ENCODE measurements at regions not wholly inside any gene's neighbourhood (a gene's known extent, or its start where the extent isn't known, plus 50 kb on each side); places are given as distances from the start of the nearest gene placed in this dataset.
A peak's percentile ranks its signal among the peaks of the same experiment; 100 is the strongest.

DNA sequence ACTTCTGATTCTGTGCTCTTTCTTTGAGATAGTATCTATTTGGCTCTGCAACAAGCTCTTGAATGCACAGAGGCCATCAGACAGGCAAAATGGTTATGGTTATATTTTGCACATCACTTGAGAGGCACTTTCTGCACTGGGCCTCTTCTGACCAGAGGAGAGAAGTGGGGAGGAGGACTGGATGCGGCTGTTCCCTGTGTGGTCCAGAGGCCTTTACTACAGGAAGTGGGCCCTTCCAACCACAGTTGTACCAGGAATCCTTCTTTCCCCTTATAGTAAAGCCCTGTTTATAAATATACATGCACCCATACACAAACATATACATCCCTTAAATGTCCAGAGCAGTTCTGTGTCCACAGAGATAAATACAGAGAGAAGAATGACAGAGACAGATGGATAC, 182.7 kb upstream of the HHIP start:
- Mint-ChIP-seq H3K4me3 (no peak overlapping the region), H3K27ac (no peak overlapping the region), H3K27me3 (ENCODE audit: low read depth) (peaks cover 9% of the 10 kb centered on the region), H3K9me3 (peaks cover 2 to 3% of the 10 kb centered on the region in 2 donors), H3K36me3 (ENCODE audit: insufficient read depth in 2 of 2) (no peaks in the 10 kb centered on the region), H3K4me1 (ENCODE audit: low read depth) (no peaks in the 10 kb centered on the region)
- DNase-seq (no peak), ATAC-seq (replicated peaks in 1 of 2) (no peak)

- H3K4me3 Mint-ChIP-seq, result no peak overlapping the region
- ATAC-seq (replicated peaks in 1 of 2), result no peak
- H3K36me3 Mint-ChIP-seq (ENCODE audit: insufficient read depth in 2 of 2), result no peaks in the 10 kb centered on the region
Measured at GRCh38 chr4:144463896-144464295, 182.1 kb upstream of the HHIP start.

DNA sequence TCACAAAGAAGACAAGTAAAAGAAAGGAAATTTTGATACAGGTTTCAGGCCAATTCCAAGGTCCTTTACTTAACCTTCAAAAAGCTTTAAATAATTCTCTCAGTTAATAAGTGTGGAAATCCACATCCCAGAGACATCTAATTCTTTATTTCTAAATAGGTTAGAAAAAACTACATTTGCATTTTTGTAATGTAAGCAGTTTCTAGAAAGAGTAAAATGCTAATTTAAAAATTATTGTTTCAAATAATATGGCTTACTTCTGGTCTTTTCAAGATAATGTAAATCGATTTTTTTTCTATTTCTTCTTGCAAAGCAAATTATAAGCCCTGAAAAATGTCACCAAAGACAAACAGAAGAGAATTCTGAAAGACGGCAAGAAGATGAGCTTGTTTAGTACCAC, 180.4 kb upstream of the HHIP start:
- no peak overlapping the region for H3K4me3 Mint-ChIP-seq
- no peak for DNase-seq
- no peaks in the 10 kb centered on the region for H3K27me3 Mint-ChIP-seq (ENCODE audit: low read depth)
- ATAC-seq (replicated peaks in 1 of 2), result no peak
- no peaks in the 10 kb centered on the region for H3K36me3 Mint-ChIP-seq (ENCODE audit: insufficient read depth in 2 of 2)
- H3K9me3 Mint-ChIP-seq, result peaks cover 1 to 2% of the 10 kb centered on the region in 2 donors
- H3K4me1 Mint-ChIP-seq (ENCODE audit: low read depth), result no peaks in the 10 kb centered on the region
- H3K27ac Mint-ChIP-seq, result no peak overlapping the region

More at GRCh38 chr4:144463896-144464295, 182.1 kb upstream of the HHIP start:
- Mint-ChIP-seq H3K4me1 (ENCODE audit: low read depth) (no peaks in the 10 kb centered on the region), H3K9me3 (peaks cover 1 to 2% of the 10 kb centered on the region in 2 donors), H3K27me3 (ENCODE audit: low read depth) (peaks cover 2% of the 10 kb centered on the region), H3K27ac (no peak overlapping the region)
- DNase-seq, result no peak

DNA sequence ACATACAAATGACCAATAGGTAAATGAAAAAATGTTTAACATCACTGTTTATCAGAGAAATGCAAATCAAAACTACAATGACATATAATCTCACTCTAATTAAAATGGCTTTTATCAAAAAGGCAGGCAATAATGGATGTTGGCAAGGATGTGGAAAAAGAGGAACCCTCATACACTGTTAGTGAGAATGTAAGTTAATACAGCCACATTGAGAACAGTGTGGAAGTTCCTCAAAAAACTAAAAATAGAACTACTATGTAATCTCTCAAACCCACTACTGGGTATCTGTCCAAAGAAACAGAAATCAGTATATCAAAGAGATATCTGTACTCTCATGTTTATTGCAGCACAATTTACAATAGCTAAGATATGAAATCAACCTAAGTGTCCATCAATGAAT, 165.9 kb upstream of the HHIP start:
- H3K9me3 Mint-ChIP-seq, result peaks cover 8 to 9% of the 10 kb centered on the region in 2 donors
- H3K27me3 Mint-ChIP-seq (ENCODE audit: low read depth), result no peaks in the 10 kb centered on the region
- ATAC-seq (replicated peaks in 1 of 2), result no peak
- no peak for DNase-seq
- no peaks in the 10 kb centered on the region for H3K4me1 Mint-ChIP-seq (ENCODE audit: low read depth)
- H3K27ac Mint-ChIP-seq, result no peak overlapping the region
- no peak overlapping the region for H3K4me3 Mint-ChIP-seq
- peaks cover 2 to 5% of the 10 kb centered on the region in 2 donors for H3K36me3 Mint-ChIP-seq (ENCODE audit: insufficient read depth in 2 of 2)

GRCh38 chr4:144489831-144490230, 156.1 kb upstream of the HHIP start:
- H3K9me3 Mint-ChIP-seq, result peaks cover 2 to 9% of the 10 kb centered on the region in 2 donors
- no peaks in the 10 kb centered on the region for H3K4me1 Mint-ChIP-seq (ENCODE audit: low read depth)
- no peak for DNase-seq
- no peaks in the 10 kb centered on the region for H3K27me3 Mint-ChIP-seq (ENCODE audit: low read depth)
- H3K4me3 Mint-ChIP-seq, result no peak overlapping the region
- no peaks in the 10 kb centered on the region for H3K36me3 Mint-ChIP-seq (ENCODE audit: insufficient read depth in 2 of 2)
- H3K27ac Mint-ChIP-seq, result no peak overlapping the region
- no peak for ATAC-seq (replicated peaks in 1 of 2)

DNA sequence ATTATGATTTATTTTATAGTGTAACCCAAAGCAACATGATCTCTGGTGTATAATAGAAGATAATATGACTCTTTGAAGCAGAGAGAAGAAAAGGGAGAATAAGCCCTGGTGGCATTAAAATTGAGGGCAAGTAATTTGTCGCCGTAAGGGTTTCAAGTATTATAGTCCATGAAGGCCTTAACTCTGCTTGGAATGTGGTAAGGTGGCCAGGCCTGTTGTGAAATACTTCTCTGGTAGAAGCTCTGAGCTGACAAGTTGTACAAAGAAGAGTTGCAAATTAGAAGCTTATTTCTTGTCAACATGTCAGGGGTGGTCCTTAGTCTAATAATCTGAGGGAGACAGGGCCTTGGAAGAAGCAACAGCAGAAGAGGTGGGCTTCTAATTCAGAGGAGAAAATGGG, 151.7 kb upstream of the HHIP start:
- Mint-ChIP-seq H3K27me3 (ENCODE audit: low read depth) (peaks cover 8% of the 10 kb centered on the region), H3K4me3 (no peak overlapping the region), H3K27ac (no peak overlapping the region), H3K9me3 (peaks cover 0 to 2% of the 10 kb centered on the region in 2 donors), H3K36me3 (ENCODE audit: insufficient read depth in 2 of 2) (no peaks in the 10 kb centered on the region), H3K4me1 (ENCODE audit: low read depth) (peaks cover 13% of the 10 kb centered on the region)
- no peak for DNase-seq
- no peak for ATAC-seq (replicated peaks in 1 of 2)

GRCh38 chr4:144495944-144496343, 150.0 kb upstream of the HHIP start:
- Mint-ChIP-seq H3K36me3 (ENCODE audit: insufficient read depth in 2 of 2) (no peaks in the 10 kb centered on the region), H3K27me3 (ENCODE audit: low read depth) (peaks cover 8% of the 10 kb centered on the region), H3K4me1 (ENCODE audit: low read depth) (peaks cover 24% of the 10 kb centered on the region), H3K9me3 (no peaks in the 10 kb centered on the region), H3K27ac (no peak overlapping the region), H3K4me3 (no peak overlapping the region)
- DNase-seq (no peak), ATAC-seq (replicated peaks in 1 of 2) (peak; percentile 53 to 60)

DNA sequence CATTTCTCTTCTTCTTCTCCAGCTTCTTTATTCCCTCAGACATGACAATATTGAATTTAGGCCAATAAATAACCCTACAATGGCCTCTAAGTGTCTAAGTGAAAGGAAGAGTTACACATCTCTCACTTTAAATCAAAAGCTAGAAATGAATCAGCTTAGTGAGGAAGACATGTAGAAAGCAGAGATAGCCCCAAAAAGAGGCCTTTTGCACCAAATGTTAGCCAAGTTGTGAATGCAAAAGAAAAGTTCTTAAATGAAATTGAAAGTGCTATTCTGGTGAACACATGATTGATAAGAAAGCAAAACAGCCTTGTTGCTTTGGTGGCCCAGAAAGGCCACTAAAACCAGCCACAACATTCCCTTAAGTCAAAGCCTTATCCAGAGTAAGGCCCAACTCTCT, 146.2 kb upstream of the HHIP start:
- ATAC-seq (replicated peaks in 1 of 2) (peak; percentile 47 to 80), DNase-seq (no peak)
- H3K36me3 Mint-ChIP-seq (ENCODE audit: insufficient read depth in 2 of 2), result no peaks in the 10 kb centered on the region
- H3K27ac Mint-ChIP-seq, result no peak overlapping the region
- H3K9me3 Mint-ChIP-seq, result peaks cover 0 to 1% of the 10 kb centered on the region in 2 donors
- no peak overlapping the region for H3K4me3 Mint-ChIP-seq
- H3K4me1 Mint-ChIP-seq (ENCODE audit: low read depth), result peaks cover 28% of the 10 kb centered on the region
- H3K27me3 Mint-ChIP-seq (ENCODE audit: low read depth), result peaks cover 8% of the 10 kb centered on the region

GRCh38 chr4:144501231-144501780, 144.7 kb upstream of the HHIP start:
- H3K36me3 Mint-ChIP-seq (ENCODE audit: insufficient read depth in 2 of 2), result no peaks in the 10 kb centered on the region
- no peak for ATAC-seq (replicated peaks in 1 of 2)
- H3K27me3 Mint-ChIP-seq (ENCODE audit: low read depth), result peaks cover under 1% of the 10 kb centered on the region
- peaks cover 18% of the 10 kb centered on the region for H3K4me1 Mint-ChIP-seq (ENCODE audit: low read depth)
- no peak overlapping the region for H3K4me3 Mint-ChIP-seq
- peaks cover 0 to 2% of the 10 kb centered on the region in 2 donors for H3K9me3 Mint-ChIP-seq
- DNase-seq, result no peak
- H3K27ac Mint-ChIP-seq, result no peak overlapping the region

DNA sequence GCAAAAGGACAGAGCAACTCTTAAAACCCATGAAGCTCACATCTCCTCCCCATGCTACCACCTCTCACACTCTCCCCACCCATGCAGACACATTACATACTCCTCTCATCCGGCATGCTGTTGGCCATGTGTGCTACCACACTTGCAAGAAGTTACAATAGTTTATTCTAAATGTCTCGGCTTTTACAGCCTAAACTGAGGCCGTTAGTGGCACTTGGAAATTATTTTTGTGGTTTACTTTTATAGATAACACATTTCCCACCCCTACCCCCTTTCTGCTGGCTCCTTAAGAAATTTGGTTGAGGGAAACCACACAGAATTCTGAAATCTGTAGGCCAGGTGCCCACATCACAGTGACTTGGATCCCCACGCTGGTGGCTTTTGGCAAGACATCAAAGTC, 141.1 kb upstream of the HHIP start:
- DNase-seq (no peak), ATAC-seq (replicated peaks in 1 of 2) (no peak)
- H3K4me1 Mint-ChIP-seq (ENCODE audit: low read depth), result peaks cover 10% of the 10 kb centered on the region
- H3K9me3 Mint-ChIP-seq, result peaks cover 0 to 3% of the 10 kb centered on the region in 2 donors
- H3K27ac Mint-ChIP-seq, result no peak overlapping the region
- no peak overlapping the region for H3K4me3 Mint-ChIP-seq
- no peaks in the 10 kb centered on the region for H3K36me3 Mint-ChIP-seq (ENCODE audit: insufficient read depth in 2 of 2)
- peaks cover 7% of the 10 kb centered on the region for H3K27me3 Mint-ChIP-seq (ENCODE audit: low read depth)

DNA sequence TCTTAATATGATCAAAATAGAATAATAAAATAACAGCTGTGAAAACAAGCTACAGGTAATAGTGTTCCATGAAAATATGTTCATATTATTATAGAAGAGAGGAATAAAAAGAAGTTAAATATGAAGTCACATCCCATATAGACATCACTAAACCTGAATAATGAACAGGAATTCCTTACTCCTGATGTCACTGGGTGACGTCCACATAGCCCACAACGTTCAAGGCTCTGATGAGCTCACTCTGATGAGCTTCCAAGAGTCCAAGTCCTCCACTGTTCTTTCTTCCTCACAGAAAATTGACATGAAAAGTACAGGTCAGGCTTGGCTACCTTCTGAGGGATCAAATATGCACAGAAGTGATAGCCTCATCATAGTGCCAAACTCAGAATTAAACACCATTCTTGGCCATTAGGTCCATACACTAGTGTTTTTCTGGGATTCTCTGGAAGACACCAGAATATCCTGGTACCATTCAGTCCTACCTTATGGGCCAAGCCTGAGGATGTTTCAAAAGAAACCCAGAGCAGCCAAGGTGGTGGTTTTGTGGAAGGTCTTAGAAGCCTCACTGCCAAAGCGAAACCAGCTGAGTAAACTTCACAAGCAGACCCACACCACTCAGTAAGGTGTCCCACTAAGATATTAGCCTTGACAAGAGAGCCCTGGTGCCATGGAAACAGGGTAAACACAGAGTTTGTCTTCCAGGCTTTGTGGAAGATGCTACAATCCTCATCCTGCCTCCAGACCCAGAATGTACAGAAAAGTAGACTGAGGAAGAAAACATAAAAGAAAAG, 138.4 kb upstream of the HHIP start:
- Mint-ChIP-seq H3K27ac (no peak overlapping the region), H3K27me3 (ENCODE audit: low read depth) (peaks cover 7% of the 10 kb centered on the region), H3K36me3 (ENCODE audit: insufficient read depth in 2 of 2) (no peaks in the 10 kb centered on the region), H3K9me3 (peaks cover 0 to 3% of the 10 kb centered on the region in 2 donors), H3K4me1 (ENCODE audit: low read depth) (no peaks in the 10 kb centered on the region), H3K4me3 (no peak overlapping the region)
- ATAC-seq (replicated peaks in 1 of 2), result no peak
- no peak for DNase-seq

DNA sequence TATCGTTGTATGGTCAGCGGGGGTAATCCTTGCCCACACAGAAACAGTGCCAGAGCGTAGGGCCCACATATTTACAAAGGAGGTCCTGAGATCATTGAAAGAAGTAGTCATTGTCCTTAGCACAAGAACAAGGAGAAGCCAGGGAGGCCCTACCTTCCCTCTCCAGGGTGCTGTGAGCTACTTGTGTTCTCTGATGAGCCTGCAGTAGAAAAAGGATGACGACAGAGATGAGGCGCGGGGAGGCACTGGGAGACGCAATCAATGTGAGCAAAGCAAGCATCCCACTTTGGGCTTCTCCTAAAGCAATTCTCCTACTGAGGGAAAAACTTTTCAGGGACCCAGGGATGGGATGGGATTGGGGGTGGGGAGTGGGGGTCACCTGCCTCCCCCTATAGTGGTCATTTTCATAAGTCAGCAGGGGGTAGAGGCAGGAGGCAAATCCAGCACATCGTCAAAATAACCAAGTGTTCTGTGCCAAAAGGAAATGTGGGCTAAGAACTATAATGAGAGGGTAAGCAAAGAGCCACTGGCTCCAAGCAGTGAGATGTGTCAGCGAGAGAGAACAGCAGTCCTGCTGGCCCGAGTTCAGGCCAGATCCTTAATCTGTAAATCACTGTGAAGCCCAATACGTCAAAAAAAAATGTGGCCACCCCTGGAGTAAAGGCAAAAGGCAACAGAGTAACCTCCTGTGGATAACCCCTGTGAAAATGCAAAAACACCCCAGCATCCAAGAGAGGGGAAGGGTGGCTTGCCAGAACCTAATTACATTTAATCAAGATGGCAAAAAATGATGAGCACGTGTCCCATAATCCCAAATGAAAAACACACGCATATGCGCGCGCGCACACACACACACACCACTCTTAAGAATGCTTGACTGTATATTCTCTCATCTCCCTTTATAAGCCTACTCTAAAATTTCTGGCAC, 136.6 kb upstream of the HHIP start:
- no peaks in the 10 kb centered on the region for H3K36me3 Mint-ChIP-seq (ENCODE audit: insufficient read depth in 2 of 2)

GRCh38 chr4:144514736-144515135, 131.2 kb upstream of the HHIP start:
- Mint-ChIP-seq H3K9me3 (no peaks in the 10 kb centered on the region), H3K36me3 (ENCODE audit: insufficient read depth in 2 of 2) (no peaks in the 10 kb centered on the region), H3K27ac (no peak overlapping the region), H3K4me3 (no peak overlapping the region), H3K27me3 (ENCODE audit: low read depth) (peaks cover 5% of the 10 kb centered on the region), H3K4me1 (ENCODE audit: low read depth) (no peaks in the 10 kb centered on the region)
- DNase-seq, result no peak
- ATAC-seq (replicated peaks in 1 of 2), result no peak

More for the DNA sequence above, 136.6 kb upstream of the HHIP start:
- no peak overlapping the region for H3K27ac Mint-ChIP-seq
- H3K4me1 Mint-ChIP-seq (ENCODE audit: low read depth), result no peaks in the 10 kb centered on the region
- H3K9me3 Mint-ChIP-seq, result peaks cover 0 to 3% of the 10 kb centered on the region in 2 donors
- peaks cover 7% of the 10 kb centered on the region for H3K27me3 Mint-ChIP-seq (ENCODE audit: low read depth)
- ATAC-seq (replicated peaks in 1 of 2) (no peak), DNase-seq (no peak)
- H3K4me3 Mint-ChIP-seq, result no peak overlapping the region
